Renal pelvis (tissue), 1 donor: ENCODE measurements at regions not wholly inside any gene's neighbourhood (a gene's known extent, or its start where the extent isn't known, plus 50 kb on each side); places are given as distances from the start of the nearest gene placed in this dataset.
"Not testable (repeated sequence)": the region's sequence is repeated elsewhere in the genome, so short reads cannot be mapped to it uniquely, and the experiment has no call there.

Experiments
- DNase-seq: peaks from one replicate; pipeline ENCODE4 v3.0.0-alpha.2; 2013

- no peak for DNase-seq
Measured at GRCh38 chr10:64732372-64732957, 1211.3 kb downstream of the REEP3 start.

DNA sequence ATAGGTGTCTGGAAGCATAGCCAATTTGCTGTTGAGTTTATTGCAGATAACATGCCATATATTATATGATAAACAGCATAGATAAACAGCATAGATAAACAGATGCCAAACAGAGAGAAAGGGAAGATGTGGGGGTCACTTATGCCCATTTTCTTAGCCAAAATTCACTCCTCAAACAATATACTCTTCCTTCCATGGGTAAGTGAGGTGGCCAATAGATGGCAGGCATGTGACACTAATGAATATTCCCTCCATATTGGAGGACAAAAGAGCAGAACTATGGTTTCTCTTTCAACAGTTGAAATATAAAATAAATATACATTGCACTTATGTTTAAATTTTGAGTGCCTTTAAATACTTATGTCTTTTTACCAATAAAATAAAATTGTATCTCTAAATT is 1212.8 kb downstream of the REEP3 start:
- DNase-seq = peak; percentile 14

- DNase-seq = no peak
Measured at GRCh38 chr10:64738462-64738861, 1217.3 kb downstream of the REEP3 start.

DNA sequence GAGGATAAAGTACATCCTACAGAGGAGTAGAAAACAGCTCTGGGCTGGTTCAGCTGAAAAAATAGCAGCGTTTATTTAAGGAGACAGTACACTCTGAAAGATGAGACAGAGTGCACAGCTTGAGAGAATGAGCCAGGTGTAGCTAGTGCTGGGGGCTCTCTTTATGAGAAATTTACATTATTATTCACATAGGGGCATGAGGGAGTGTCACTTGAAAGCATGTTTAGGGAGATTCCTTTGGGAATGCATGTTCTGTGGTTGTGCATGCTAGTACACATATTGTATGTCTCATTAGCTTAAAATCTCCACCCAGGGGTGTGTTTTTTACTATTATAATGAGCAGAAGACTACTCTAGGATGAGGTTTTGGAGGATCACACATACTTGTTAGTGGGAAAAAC is 1224.4 kb downstream of the REEP3 start:
- DNase-seq = no peak

GRCh38 chr10:64750672-64751071 is 1229.5 kb downstream of the REEP3 start:
- no peak for DNase-seq

- DNase-seq = no peak
Measured at GRCh38 chr10:64753516-64753915, 1232.3 kb downstream of the REEP3 start.

- no peak for DNase-seq
Measured at GRCh38 chr10:64760371-64760770, 1239.2 kb downstream of the REEP3 start.

DNA sequence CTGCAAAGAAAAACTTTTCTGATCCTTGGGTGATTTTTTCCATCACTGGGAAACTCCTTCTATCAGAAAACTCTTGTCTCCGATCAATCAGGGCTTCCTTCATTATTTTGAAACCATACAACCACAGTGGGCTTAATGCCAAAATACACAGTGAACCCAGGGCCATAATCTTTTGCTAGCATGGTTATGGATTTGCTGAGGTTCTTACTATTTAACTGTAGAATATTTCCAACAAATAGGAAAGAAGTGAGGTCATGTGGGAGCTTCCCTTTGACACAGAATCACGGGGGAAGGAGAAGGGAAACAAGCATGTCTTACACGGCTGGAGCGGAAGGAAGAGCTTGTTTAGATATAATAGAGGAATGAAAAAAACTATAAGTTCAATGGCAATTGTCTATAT is 1241.7 kb downstream of the REEP3 start:
- no peak for DNase-seq

- no peak for DNase-seq
Measured at GRCh38 chr10:64765498-64765897, 1244.3 kb downstream of the REEP3 start.

DNA sequence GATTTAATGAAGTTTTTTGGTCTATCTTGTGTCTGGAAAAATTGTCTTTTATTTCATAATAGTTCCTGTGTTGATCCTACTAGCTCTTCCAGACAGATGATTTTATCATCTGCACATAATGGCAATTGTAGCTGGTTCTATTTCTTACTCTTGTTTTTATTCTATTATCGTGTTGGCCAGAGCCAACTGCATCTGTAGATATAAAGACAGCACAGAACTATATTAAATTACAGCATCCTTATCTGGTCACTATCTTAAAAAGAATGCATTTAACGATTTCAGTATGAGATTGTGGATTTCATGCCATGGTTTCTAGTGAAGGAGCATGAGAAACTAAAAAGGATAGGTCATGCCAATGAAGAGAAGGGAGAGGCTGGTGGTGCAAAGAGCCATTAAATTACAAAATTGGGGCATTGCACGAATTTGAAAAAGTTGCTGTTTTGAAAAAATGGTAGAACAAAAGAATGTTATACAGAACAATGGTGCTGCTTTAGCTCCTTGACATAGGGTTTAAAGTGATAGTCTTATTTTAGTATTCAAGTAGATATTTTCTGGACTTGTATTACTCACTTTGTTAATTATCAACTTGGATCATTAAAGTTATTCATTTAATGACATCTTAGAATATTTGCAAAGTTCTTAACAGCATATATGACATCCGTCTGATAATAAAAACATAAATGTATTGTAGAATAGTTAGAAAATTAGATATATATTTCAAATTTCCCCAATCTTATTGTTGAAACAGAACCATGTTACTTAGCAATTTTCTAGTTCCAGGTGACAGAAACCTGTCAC is 1250.3 kb downstream of the REEP3 start:
- no peak for DNase-seq

DNA sequence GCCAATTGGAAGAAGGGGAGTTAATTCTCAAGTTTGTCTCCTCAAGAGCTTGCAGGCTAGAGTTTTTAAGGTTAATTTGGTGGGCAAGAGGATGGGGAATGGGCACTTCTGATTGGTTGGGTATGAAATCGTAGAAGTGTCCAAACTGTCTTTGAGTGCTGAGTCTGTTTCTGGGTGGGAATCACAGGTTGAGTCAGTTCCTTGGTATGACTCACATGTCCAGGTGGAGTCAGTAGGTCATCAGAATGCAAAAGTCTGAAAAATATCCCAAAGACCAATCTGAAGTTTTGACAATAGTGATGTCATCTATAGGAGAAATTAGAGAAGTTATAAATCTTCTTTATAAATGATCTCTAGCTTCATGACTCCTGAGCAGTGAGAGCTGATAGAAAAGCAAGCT is 1252.2 kb downstream of the REEP3 start:
- no peak for DNase-seq

- DNase-seq = not testable (repeated sequence)
Measured at GRCh38 chr10:64784451-64784850, 1263.2 kb downstream of the REEP3 start.

DNA sequence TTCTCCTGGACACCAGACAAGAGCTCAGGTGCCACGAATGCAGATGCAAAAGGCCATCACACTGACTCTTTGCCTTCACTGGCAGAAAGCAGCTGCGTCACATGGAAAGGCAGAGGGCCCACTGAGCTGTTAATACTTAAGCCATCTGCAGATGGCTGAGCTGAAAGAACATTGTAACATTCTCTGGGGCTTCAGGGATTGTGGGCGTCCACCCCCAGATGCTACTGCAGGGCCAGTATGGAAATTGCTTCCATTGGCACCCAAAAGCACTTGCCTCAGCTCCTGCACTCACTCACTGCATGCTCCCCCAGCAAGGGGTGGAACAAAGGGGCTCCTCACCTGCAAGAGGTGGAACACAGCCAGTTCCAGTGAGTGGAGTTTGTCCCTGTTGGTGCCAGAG is 1264.6 kb downstream of the REEP3 start:
- no peak for DNase-seq

DNA sequence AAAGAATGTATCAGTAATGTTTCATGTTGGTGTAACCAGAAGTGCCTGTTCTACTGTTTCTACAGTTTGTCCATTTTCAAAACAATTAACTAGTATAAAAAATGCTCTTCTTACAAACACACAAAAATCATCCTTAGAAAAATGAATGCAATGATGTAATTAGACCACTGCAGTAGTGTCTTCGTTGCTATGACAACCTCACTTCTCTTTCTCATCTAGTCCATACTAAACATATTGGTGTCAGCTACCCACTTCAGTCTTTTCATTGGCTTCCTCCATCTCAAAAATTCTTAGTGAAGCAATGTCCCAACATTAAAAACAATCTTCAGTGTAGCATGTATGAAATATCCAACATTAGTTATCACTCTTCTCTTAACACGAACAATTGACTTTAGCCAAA is 1265.8 kb downstream of the REEP3 start:
- no peak for DNase-seq

DNA sequence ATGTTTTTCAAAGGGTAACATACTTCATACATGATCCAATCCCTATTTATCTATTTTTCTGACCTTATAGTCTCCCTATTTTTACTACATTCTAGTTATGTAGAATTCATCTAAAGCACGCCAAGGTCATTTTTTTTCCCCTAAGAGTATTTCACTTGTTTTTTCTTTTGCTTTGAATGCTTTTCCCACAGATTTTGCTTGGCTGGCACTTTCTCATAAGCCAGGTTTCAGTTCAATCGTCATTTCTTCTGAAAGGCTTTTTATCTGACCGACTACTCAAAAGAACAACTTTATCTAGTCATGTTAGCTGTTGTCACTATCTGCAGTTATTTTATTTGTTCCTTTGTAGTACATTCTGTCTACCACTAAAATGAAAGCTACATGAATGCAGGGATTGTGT is 1274.6 kb downstream of the REEP3 start:
- DNase-seq = no peak

DNA sequence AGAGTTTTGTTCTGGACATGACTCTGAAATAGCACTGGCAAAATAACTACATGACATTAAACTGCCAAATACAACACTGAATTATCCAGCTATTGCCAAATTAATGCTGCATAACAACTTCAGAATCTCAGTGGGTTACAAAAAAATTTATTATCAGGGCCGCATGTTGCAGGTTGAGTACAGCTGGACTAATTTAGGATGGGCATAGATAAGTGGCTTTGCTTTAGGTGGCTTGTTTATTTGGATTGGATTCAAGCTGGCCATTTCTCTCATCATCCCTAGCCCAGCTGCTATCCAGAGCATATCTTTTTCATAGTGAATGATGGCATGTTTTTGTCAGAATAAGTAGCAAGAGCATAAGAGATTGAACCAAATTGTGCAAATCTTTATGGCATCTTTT is 1277.1 kb downstream of the REEP3 start:
- no peak for DNase-seq

DNA sequence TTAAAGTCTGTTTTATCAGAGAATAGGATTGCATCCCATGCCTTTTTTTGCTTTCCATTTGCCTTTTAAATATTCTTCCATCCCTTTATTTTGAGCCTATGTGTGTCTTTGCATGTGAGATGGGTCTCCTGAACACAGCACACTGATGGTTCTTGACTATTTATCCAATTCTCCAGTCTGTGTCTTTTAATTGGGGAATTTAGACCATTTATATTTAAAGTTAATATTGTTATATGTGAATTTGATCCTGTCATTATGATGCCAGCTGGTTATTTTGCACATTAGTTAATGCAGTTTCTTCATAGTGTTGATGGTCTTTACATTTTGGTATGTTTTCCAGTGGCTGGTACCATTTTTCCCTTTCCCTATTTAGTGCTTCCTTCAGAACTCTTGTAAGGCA is 1287.0 kb downstream of the REEP3 start:
- not testable (repeated sequence) for DNase-seq

- DNase-seq = peak; percentile 3
Measured at GRCh38 chr10:64810046-64810445, 1288.8 kb downstream of the REEP3 start.

DNA sequence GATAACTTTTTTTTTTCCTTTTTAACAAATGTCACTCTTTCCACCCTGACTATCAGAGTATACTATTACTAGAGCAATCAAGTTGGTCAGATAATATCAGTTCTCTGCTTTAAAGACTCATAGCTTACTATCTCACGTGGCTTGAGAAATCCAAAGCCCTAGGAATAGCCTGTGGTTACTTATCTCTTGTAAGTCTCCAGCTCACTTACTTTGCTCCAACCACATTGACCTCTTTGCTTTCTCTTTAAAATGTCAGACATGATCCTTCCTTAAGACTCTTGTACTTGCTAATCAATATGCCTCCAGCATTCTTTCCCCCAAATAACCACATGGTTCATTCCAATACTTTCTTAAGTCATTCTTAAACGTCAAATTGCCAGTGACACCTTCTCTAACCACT is 1292.2 kb downstream of the REEP3 start:
- DNase-seq = no peak

- DNase-seq = no peak
Measured at GRCh38 chr10:64814201-64814600, 1293.0 kb downstream of the REEP3 start.

DNA sequence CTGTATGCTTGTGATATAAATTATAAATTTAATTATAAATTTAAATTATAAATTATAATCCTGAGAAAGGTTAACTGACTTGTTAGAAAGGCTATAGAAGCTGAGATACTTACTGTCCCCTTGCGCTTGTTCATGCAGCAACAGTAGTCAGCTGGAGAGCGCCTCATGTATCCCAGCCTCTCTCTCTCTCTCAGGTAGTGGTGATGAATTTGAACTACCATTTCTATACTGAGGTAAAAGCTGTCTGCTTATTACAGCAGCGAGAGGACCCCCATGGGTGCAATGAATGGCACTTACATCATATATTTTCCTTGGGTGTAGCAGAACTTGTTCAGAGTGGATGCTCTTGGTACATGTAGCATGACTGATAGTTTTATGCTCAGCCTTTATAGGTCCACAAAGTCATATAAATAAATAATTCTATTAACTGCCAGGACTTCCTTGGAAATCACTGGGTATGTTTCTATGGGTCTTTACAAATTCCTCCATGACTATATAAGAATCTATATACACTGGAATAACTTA is 1308.7 kb downstream of the REEP3 start:
- DNase-seq = no peak

DNA sequence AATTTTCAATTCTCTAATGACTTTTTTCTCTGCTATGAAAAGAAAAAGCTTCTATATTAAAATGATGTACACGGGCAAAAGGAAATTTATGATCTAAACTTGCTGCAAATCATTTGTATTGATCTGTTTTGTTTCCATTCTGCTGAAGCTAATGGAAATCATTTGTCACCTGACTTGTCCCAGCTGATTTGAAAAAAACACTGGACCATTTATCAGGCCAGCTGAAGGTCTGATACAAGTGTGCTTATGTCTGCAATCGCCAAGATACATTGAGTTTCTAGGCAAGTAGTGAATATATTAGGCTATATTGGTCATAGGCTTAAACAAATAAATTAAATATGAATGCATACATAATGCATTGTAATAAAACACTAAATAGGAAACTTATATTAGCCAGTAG is 1309.7 kb downstream of the REEP3 start:
- DNase-seq = no peak

DNA sequence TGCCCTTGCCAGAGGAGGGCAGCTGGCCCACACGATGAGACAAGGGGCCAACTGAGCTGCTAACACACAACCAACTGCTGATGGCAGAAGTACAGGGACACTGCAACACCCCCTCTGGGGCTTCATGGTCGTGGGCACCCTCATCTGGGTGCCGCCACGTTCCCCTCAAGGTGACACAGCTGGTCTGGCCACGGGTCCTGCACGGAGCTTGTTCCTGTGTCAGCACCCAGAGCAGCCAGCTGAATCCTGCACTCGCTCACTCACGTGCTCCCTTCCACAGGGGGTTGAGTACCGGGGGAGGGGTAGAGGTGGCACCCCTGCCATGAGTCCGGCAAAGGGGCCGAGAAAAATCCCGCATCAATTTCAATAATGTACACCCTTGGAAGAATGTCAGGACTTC is 1319.1 kb downstream of the REEP3 start:
- DNase-seq = no peak

- no peak for DNase-seq
Measured at GRCh38 chr10:64846700-64847099, 1325.5 kb downstream of the REEP3 start.
